ENCODE measurements at regions not wholly inside any gene's neighbourhood (a gene's known extent, or its start where the extent isn't known, plus 50 kb on each side); places are given as distances from the start of the nearest gene placed in this dataset.

GRCh38 chr9:614431-614830 is 227.1 kb upstream of the DMRT1 start:
- TF ChIP-seq POLR2A (IDR thresholded peaks at IDR 0.05; ENCODE audit: control extremely low read depth in 1 of 2, low read depth in 2 of 2, low read length in 2 of 2), result no peak
- no peak for TF ChIP-seq RXRA (IDR thresholded peaks at IDR 0.05; ENCODE audit: insufficient read depth, low read depth, low read length)
- no peak for TF ChIP-seq CTCF (IDR thresholded peaks at IDR 0.05; ENCODE audit: control extremely low read depth in 1 of 3, insufficient read depth in 1 of 3, low read depth in 1 of 3, low read length in 3 of 3)
- no peak for TF ChIP-seq TAF1 (IDR thresholded peaks at IDR 0.05; ENCODE audit: low read depth, low read length)
- TF ChIP-seq POLR2AphosphoS5 (IDR thresholded peaks at IDR 0.05; ENCODE audit: low read depth, low read length), result no peak
- no peak for TF ChIP-seq HDAC2 (IDR thresholded peaks at IDR 0.05; ENCODE audit: borderline replicate concordance in 1 of 2, low read depth in 2 of 2, low read length in 2 of 2)
- TF ChIP-seq RAD21 (IDR thresholded peaks at IDR 0.05 in 1 of 2, conservative IDR thresholded peaks at IDR 0.05 in 1 of 2; ENCODE audit: low read depth in 2 of 2, low read length in 2 of 2), result no peak
- TF ChIP-seq, protein P1, sequence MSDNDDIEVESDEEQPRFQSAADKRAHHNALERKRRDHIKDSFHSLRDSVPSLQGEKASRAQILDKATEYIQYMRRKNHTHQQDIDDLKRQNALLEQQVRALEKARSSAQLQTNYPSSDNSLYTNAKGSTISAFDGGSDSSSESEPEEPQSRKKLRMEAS (IDR thresholded peaks at IDR 0.05), result no peak
- TF ChIP-seq JUND (IDR thresholded peaks at IDR 0.05; ENCODE audit: low read length), result no peak
- no peak for TF ChIP-seq TAF7 (optimal IDR thresholded peaks at IDR 0.05; ENCODE audit: borderline replicate concordance, low read depth, low read length)
- no peak for TF ChIP-seq MAFK (IDR thresholded peaks at IDR 0.05; ENCODE audit: low read depth, low read length)
- no peak for TF ChIP-seq EP300 (IDR thresholded peaks at IDR 0.05; ENCODE audit: borderline replicate concordance in 1 of 2, low read depth in 2 of 2, low read length in 2 of 2)

Measured in H1 (cell line).